HL-60 (cell line): ENCODE measurements at regions not wholly inside any gene's neighbourhood (a gene's known extent, or its start where the extent isn't known, plus 50 kb on each side); places are given as distances from the start of the nearest gene placed in this dataset.

Source experiments
- DNase-seq, 2 experiments: peaks; one replicate each; pipeline ENCODE4 v3.0.0-alpha.2; 2010 to 2020; ENCODE audit warnings: low read depth in 1 of 2, low spot score in 1 of 2
- H3K27ac ChIP-seq: fragments of 250-450 bp; sonication (Bioruptor Pico); replicated peaks from 2 replicates; pipeline ENCODE4 v1.5.1; 2020; ENCODE audit warnings: mild to moderate bottlenecking, moderate library complexity
- H3K27me3 ChIP-seq: fragments of 250-450 bp; sonication (Bioruptor Pico); 2 replicates; pipeline ENCODE4 v1.5.1; 2021; ENCODE audit warnings: mild to moderate bottlenecking, moderate library complexity; ENCODE audit not compliant: insufficient read depth, poor library complexity, severe bottlenecking
- H3K4me3 ChIP-seq: replicated peaks from 2 replicates; pipeline ENCODE4 v1.5.1; 2011; ENCODE audit warnings: mild to moderate bottlenecking, control low read depth, low read length; ENCODE audit not compliant: insufficient read depth
- CTCF ChIP-seq: IDR thresholded peaks from one replicate; pipeline ENCODE4 v1.5.1; 2011; ENCODE audit warnings: low read length, control low read depth, inconsistent platforms; ENCODE audit not compliant: insufficient read depth
- GABPA ChIP-seq: IDR thresholded peaks from 2 replicates; pipeline ENCODE4 v1.6.1; 2012; ENCODE audit warnings: low read depth
- POLR2AphosphoS5 ChIP-seq: IDR thresholded peaks from 2 replicates; pipeline ENCODE4 v1.6.1; 2012; ENCODE audit warnings: low read depth
- REST ChIP-seq: IDR thresholded peaks from 2 replicates; pipeline ENCODE4 v1.6.1; 2012; ENCODE audit warnings: low read depth; ENCODE audit not compliant: insufficient replicate concordance
- SPI1 ChIP-seq: IDR thresholded peaks from 2 replicates; pipeline ENCODE4 v1.6.1; 2012; ENCODE audit warnings: low read depth, mild to moderate bottlenecking, borderline replicate concordance

GRCh38 chr13:37945651-37946575 is 76.3 kb upstream of the TRPC4 start:
- TF ChIP-seq GABPA (no peak), CTCF (no peak), POLR2AphosphoS5 (no peak), SPI1 (no peak), REST (no peak)

GRCh38 chr13:37944869-37945442 is 75.4 kb upstream of the TRPC4 start:
- no peaks in the 10 kb centered on the region for H3K27me3 ChIP-seq
- H3K4me3 ChIP-seq = no peak overlapping the region
- H3K27ac ChIP-seq = no peak overlapping the region
- TF ChIP-seq POLR2AphosphoS5 (no peak), GABPA (no peak), REST (no peak)
- DNase-seq = no peak

More at GRCh38 chr13:37945651-37946575, 76.3 kb upstream of the TRPC4 start:
- no peak for DNase-seq
- Histone ChIP-seq H3K4me3 (no peak overlapping the region), H3K27ac (no peak overlapping the region), H3K27me3 (peaks cover 2% of the 10 kb centered on the region)

- Histone ChIP-seq H3K27me3 (no peaks in the 10 kb centered on the region), H3K27ac (no peak overlapping the region), H3K4me3 (no peak overlapping the region)
- DNase-seq = no peak
- TF ChIP-seq SPI1 (no peak), POLR2AphosphoS5 (no peak), REST (no peak), GABPA (no peak), CTCF (no peak)
These were observed 74.7 kb upstream of the TRPC4 start for GRCh38 chr13:37944081-37944868.
